Activated CD4-positive, alpha-beta T cell treated with anti-CD3 and anti-CD28 coated beads, Interleukin-2, amount 10 ng/mL, durations not matched to agents 24 days and 14 days (primary cell): ENCODE measurements at regions not wholly inside any gene's neighbourhood (a gene's known extent, or its start where the extent isn't known, plus 50 kb on each side); places are given as distances from the start of the nearest gene placed in this dataset.
"Not testable (repeated sequence)": the region's sequence is repeated elsewhere in the genome, so short reads cannot be mapped to it uniquely, and the experiment has no call there.

Experiments used
- DNase-seq: peaks from one replicate; pipeline ENCODE4 v3.0.0; 2022
- H3K27ac Mint-ChIP-seq: one replicate; pipeline ENCODE4 v1.8.0; 2022; ENCODE audit warnings: mild to moderate bottlenecking, mixed read lengths
- H3K27me3 Mint-ChIP-seq: one replicate; pipeline ENCODE4 v1.8.0; 2022; ENCODE audit warnings: mixed read lengths
- H3K36me3 Mint-ChIP-seq: one replicate; pipeline ENCODE4 v1.8.0; 2022; ENCODE audit warnings: low read depth, mild to moderate bottlenecking, mixed read lengths
- H3K4me1 Mint-ChIP-seq: one replicate; pipeline ENCODE4 v1.8.0; 2021; ENCODE audit warnings: mixed read lengths
- H3K4me3 Mint-ChIP-seq: one replicate; pipeline ENCODE4 v1.8.0; 2022; ENCODE audit warnings: mild to moderate bottlenecking, moderate library complexity, mixed read lengths
- H3K9me3 Mint-ChIP-seq: one replicate; pipeline ENCODE4 v1.8.0; 2021; ENCODE audit warnings: mixed read lengths
- intact Hi-C: fragments of 100-400 bp; cut with micrococcal nuclease; formaldehyde crosslinking; loops from one replicate; pipeline ENCODE4 v1.15.1; 2023

DNA sequence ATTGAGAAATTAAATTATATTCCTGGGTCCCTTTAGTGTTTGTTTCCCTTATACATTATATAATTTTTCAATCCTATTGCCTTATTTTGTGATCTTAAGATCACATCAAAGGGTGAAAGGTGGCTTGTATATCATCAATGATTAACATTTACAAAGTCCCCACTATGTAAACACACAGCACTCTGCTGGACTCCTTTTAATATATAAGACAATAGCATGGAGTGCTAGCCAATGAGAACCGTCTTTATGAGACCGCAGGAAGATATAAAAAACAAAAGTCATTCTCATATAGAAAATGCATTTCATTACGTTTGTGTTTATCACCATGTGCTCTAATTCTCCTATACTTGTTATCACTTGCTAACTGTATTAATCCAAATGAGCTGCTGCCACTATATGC lies 108.5 kb downstream of the HOXA1 start:
- H3K36me3 Mint-ChIP-seq, result no peaks in the 10 kb centered on the region
- intact Hi-C loops, result no loop called here
- H3K4me3 Mint-ChIP-seq, result no peak overlapping the region
- H3K27ac Mint-ChIP-seq, result no peak overlapping the region
- no peaks in the 10 kb centered on the region for H3K4me1 Mint-ChIP-seq
- H3K9me3 Mint-ChIP-seq, result no peaks in the 10 kb centered on the region
- H3K27me3 Mint-ChIP-seq, result no peaks in the 10 kb centered on the region
- DNase-seq, result no peak

DNA sequence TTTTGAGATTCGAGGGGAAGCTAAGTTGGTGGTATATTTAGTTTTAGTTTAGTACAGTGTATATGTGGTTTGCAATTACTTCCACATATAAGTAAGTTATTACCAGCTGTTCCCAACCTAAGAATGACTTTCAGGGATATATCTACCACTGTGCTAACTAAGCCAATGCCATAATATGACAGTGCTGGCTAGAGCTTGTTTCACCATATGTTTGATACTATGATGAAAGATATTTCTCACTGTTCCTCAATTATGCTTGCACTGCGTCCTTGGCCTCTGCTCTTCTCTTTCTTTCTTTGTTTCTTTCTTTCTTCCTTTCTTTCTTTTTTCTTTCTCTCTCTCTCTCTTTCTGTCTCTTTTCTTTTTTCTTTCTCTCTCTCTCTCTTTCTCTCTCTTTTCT lies 113.8 kb upstream of the SKAP2 start:
- H3K27ac Mint-ChIP-seq, result no peak overlapping the region
- H3K4me1 Mint-ChIP-seq, result no peaks in the 10 kb centered on the region
- no peaks in the 10 kb centered on the region for H3K36me3 Mint-ChIP-seq

DNA sequence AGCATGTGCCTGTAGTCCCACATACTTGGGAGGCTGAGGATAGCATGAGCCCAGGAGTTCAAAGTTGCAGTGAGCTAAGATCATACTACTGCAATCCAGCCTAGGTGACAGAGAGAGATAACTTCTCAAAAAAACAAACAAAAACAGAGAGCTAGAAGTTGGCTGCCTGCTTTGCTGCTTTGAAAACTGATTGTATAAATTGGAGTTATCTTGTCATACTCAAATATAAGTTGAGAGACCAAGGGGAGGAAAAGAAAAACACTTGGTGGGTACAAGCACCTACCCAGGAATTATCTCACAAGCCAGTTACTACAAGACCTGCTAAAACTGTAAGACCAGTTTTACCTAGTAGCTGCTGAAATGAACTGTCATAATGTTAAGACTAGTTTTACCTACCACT lies 112.5 kb upstream of the SKAP2 start:
- no peak for DNase-seq
- Mint-ChIP-seq H3K27ac (no peak overlapping the region), H3K4me1 (no peaks in the 10 kb centered on the region), H3K4me3 (no peak overlapping the region), H3K9me3 (peaks cover 4% of the 10 kb centered on the region), H3K36me3 (no peaks in the 10 kb centered on the region), H3K27me3 (peaks cover 5% of the 10 kb centered on the region)
- intact Hi-C loops, result no loop called here

More for the DNA sequence above, 113.8 kb upstream of the SKAP2 start:
- no peak for DNase-seq
- no peaks in the 10 kb centered on the region for H3K9me3 Mint-ChIP-seq
- no peak overlapping the region for H3K4me3 Mint-ChIP-seq
- intact Hi-C loops, result no loop called here
- H3K27me3 Mint-ChIP-seq, result peaks cover 5% of the 10 kb centered on the region

DNA sequence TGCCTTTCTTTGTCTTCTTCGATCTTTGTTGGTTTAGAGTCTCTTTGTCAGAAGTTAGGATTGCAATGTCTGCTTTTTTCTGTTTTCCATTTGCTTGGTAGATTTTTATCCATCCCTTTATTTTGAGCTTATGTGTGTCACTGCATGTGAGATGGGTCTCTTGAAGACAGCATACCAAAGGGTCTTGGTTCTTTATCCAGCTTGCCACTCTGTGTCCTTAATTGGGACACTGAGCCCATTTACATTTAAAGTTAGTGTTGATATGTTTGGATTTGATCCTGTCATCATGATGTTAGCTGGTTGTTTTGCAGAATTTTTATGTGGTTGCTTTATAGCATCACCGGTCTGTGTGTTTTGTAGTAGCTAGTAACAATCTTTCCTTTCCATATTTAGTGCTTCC lies 107.5 kb upstream of the SKAP2 start:
- not testable (repeated sequence) for H3K9me3 Mint-ChIP-seq

DNA sequence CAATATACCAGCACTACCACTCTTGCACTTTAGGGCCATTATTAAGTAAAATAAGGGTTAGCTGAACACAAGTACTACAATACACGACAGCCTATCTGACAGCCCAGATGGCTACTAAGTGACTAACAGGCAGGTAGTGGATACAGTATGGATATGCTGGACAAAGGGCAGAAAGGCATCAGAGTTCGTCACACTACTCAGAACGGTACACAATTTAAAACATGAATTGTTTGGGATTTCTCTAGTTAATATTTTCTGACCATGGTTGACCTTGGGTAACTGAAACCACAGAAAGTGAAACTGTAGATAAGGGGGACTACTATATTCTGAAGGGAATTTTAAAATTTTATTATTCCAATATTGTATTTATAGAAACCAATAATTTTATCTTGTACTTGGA lies 101.3 kb upstream of the SKAP2 start:
- intact Hi-C loops, result no loop called here
- DNase-seq, result no peak
- H3K9me3 Mint-ChIP-seq, result no peaks in the 10 kb centered on the region
- no peak overlapping the region for H3K4me3 Mint-ChIP-seq
- no peak overlapping the region for H3K27ac Mint-ChIP-seq
- H3K4me1 Mint-ChIP-seq, result no peaks in the 10 kb centered on the region
- H3K36me3 Mint-ChIP-seq, result no peaks in the 10 kb centered on the region
- peaks cover 2% of the 10 kb centered on the region for H3K27me3 Mint-ChIP-seq

More for the DNA sequence above, 107.5 kb upstream of the SKAP2 start:
- DNase-seq, H3K4me1 Mint-ChIP-seq, H3K27me3 Mint-ChIP-seq, intact Hi-C loops, H3K36me3 Mint-ChIP-seq, H3K4me3 Mint-ChIP-seq, H3K27ac Mint-ChIP-seq: not testable (repeated sequence)

DNA sequence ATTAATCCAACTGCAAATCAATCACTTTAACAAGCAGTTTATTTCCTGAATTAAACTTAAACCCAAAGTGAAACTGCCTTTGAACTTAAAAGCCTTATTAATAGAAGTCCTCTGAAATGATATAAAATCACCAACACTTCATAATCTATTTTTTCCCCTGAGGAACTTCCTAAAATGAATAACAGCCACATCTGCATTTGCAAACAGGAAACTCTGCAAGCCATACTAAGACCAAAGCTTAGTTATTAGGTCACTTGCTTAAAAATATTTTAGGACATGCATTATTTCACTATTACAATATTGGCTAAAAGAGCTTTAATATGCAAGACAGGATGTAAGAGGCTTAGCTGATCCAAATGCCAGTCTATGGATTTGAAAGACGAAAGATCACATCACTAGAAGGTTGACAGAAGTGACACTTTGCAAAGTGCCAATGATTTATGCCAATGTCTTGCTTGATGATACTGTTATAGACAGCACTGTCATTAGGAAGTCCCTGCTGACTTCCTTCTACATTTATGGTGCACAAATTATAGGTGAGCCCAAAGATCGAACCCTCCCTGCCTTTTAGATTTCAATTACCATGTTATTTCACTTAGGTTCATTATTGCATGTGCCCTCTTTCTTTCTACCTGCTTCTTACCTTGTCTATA lies 99.9 kb upstream of the SKAP2 start:
- no peak for DNase-seq
- H3K9me3 Mint-ChIP-seq, result no peaks in the 10 kb centered on the region

DNA sequence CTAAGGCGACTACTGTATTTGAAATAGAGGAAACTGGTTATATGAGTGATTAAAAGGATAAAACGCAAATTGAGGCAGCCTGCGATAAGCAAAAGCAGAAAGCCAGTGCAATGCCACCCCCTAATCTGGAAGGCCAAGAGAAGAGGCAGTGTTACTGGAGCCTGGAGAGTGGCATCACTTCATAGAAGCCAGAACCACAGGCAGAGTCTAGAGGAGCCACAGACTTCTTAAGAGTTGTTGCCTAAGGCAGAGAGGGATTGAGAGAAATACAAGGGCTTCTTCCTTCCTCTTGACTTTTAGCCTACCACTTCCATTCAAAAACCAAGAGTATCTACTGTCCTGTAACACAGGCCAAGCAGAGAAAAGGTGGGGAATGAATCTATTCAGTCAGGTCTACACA lies 94.9 kb upstream of the SKAP2 start:
- no peaks in the 10 kb centered on the region for H3K36me3 Mint-ChIP-seq
- H3K9me3 Mint-ChIP-seq, result no peaks in the 10 kb centered on the region
- no peak overlapping the region for H3K27ac Mint-ChIP-seq
- intact Hi-C loops, result no loop called here
- H3K4me1 Mint-ChIP-seq, result no peaks in the 10 kb centered on the region
- H3K4me3 Mint-ChIP-seq, result no peak overlapping the region
- no peak for DNase-seq
- peaks cover 3% of the 10 kb centered on the region for H3K27me3 Mint-ChIP-seq

More for the DNA sequence above, 99.9 kb upstream of the SKAP2 start:
- Mint-ChIP-seq H3K27me3 (peaks cover 3% of the 10 kb centered on the region), H3K36me3 (no peaks in the 10 kb centered on the region), H3K27ac (no peak overlapping the region), H3K4me3 (no peak overlapping the region), H3K4me1 (no peaks in the 10 kb centered on the region)
- intact Hi-C loops, result no loop called here

DNA sequence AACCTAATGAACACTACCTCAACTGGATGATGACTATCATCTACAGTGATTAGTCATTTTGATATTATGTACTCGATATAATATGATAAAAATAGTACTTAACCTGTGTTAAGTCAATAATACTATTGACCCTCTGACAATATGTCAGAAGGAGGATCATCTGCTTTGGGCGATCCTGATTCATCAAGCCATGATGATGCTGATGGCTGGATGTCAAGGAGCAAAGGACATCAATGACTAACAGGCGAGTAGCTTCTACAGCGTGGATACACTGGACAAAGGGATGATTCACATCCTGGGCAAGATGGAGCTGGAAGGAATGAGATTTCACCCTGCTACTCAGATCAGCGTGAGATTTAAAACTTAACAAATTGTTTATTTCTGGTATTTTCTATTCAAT lies 94.4 kb upstream of the SKAP2 start:
- H3K9me3 Mint-ChIP-seq, result no peaks in the 10 kb centered on the region
- H3K36me3 Mint-ChIP-seq, result no peaks in the 10 kb centered on the region
- DNase-seq, result no peak
- peaks cover 3% of the 10 kb centered on the region for H3K27me3 Mint-ChIP-seq
- no peaks in the 10 kb centered on the region for H3K4me1 Mint-ChIP-seq
- no peak overlapping the region for H3K27ac Mint-ChIP-seq
- H3K4me3 Mint-ChIP-seq, result no peak overlapping the region
- intact Hi-C loops, result no loop called here

DNA sequence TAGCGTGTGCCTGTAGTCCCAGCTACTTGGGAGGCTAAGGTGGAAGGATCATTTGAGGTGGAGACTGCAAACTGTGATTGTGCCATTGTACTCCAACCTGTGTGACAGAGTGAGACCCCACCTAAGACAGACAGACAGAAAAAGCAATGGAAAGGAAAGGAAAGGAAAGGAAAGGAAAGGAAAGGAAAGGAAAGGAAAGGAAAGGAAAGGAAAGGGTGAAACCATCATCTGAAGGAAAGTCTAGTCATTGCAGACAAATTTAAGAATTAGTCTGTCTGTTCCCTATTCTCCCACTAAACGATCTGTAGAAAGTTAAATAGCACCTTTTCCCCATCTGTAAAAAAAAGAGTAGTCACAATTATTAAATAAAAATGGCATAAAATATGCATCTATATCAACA lies 91.1 kb upstream of the SKAP2 start:
- no peak overlapping the region for H3K4me3 Mint-ChIP-seq
- H3K27me3 Mint-ChIP-seq, result peaks cover 4% of the 10 kb centered on the region
- H3K27ac Mint-ChIP-seq, result no peak overlapping the region
- no peaks in the 10 kb centered on the region for H3K36me3 Mint-ChIP-seq
- no peak for DNase-seq
- intact Hi-C loops, result no loop called here
- no peaks in the 10 kb centered on the region for H3K9me3 Mint-ChIP-seq
- H3K4me1 Mint-ChIP-seq, result no peaks in the 10 kb centered on the region

DNA sequence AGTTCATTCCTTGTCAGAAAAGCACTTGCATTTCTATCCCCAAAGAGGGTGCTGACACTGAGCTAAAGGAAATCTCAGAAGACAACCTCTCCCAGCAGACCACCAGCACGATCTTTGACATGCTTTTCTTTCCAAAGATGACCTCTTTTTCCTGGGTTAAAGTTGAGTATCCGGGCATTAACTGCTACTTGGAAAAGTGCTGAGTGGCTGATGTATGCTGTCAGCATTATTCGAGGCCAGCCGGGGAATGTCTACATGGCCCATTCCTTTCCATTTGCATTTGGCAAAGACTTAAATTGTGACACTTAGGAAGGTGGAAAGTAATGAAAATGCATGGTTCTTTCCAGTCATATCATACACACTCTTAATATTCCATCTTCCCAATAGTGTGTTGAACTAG lies 90.6 kb upstream of the SKAP2 start:
- DNase-seq, result no peak
- H3K27ac Mint-ChIP-seq, result no peak overlapping the region
- H3K4me1 Mint-ChIP-seq, result no peaks in the 10 kb centered on the region
- H3K9me3 Mint-ChIP-seq, result no peaks in the 10 kb centered on the region
- intact Hi-C loops, result no loop called here
- H3K27me3 Mint-ChIP-seq, result peaks cover 4% of the 10 kb centered on the region
- no peak overlapping the region for H3K4me3 Mint-ChIP-seq
- no peaks in the 10 kb centered on the region for H3K36me3 Mint-ChIP-seq

DNA sequence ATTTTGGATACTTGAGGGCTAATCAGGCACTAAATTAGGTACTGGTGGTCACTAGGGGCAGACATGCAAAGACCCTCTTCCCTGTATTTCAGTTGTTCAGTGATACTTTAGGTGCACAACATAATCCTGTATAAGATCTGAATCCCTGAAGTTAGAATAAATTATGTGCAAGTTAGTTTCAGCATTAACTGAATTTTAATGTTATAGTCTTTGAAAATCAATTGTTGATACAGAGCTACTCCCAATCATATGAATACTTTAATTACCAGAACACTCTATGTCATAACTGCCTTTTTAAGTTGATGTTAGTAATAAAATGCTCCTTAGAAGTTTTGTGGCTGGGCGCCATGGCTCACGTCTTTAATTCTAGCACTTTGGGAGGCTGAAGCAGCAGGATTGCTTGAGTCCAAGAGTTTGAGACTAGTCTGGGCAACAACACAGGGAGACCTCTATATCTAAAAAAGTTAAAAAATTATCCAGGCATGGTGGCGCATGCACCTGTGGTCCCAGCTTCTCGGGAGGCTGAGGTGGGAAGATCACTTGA lies 87.1 kb upstream of the SKAP2 start:
- intact Hi-C loops, result no loop called here
- DNase-seq, result no peak

DNA sequence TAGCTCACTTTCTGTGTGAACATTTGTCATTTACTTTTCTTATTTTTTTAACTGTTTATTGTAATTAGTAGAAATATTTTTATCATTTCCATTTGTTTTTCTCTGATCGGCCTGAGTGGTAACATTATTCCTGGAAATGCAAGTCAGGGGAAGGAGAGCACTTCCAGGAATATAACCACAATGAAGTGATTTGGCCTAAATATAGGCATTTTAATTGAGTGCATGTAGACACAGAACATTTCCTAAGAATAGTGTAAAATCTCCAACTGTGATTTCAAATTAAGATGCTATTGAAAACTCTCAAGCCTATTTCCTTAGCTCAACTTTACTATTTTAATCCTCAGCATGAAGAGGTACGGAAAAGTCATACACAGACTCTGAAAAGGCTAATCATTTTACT lies 86.5 kb upstream of the SKAP2 start:
- Mint-ChIP-seq H3K27ac (no peak overlapping the region), H3K9me3 (no peaks in the 10 kb centered on the region), H3K27me3 (peaks cover 8% of the 10 kb centered on the region), H3K36me3 (no peaks in the 10 kb centered on the region), H3K4me1 (no peaks in the 10 kb centered on the region), H3K4me3 (no peak overlapping the region)
- intact Hi-C loops, result no loop called here
- DNase-seq, result no peak

More for the DNA sequence above, 87.1 kb upstream of the SKAP2 start:
- no peaks in the 10 kb centered on the region for H3K9me3 Mint-ChIP-seq
- no peak overlapping the region for H3K4me3 Mint-ChIP-seq
- peaks cover 7% of the 10 kb centered on the region for H3K27me3 Mint-ChIP-seq
- H3K36me3 Mint-ChIP-seq, result no peaks in the 10 kb centered on the region
- H3K27ac Mint-ChIP-seq, result no peak overlapping the region
- H3K4me1 Mint-ChIP-seq, result no peaks in the 10 kb centered on the region

DNA sequence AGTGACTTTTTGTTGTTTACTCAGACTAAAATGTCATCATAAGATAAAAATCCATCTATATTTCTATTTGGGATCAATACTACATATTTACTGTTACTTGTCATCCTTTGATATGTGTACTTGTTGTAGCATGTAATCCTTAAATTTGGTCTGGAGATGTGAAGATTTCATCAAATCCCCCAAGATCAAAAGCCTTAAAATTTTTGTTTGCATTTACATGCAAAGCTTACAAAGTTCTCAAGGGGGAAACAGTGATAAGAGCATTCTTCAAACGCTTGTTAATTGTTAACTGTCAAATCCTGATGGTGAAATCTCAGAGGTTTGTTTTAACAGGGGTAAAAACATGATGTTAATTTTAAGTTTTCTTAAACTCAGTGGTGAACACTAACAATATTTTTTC lies 84.9 kb upstream of the SKAP2 start:
- Mint-ChIP-seq H3K4me1 (no peaks in the 10 kb centered on the region), H3K27ac (no peak overlapping the region), H3K4me3 (no peak overlapping the region), H3K9me3 (no peaks in the 10 kb centered on the region), H3K36me3 (no peaks in the 10 kb centered on the region), H3K27me3 (peaks cover 13% of the 10 kb centered on the region)
- no peak for DNase-seq
- intact Hi-C loops, result no loop called here

DNA sequence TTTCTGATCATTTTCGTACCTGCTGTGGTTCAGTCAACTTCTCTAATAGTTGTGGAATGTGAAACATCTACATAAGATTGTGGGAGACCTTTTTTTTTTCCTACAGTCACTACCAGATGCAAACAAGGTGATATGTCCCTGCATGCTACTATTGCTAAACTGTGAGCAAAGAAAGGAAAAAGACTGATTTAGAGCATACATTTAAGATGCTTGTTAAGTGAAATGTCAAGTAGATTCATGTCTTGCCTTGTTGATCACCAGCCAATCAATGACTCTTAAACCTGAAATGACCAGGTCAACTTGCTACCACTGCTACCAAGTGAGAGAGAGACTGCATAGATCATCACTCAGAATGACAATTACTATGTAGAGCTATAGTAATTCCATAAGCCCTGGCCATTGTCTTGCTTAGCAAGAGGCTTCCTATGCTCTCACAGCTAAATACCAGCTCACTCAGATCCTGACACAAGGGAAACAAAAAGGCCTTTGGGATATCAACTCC lies 84.3 kb upstream of the SKAP2 start:
- Mint-ChIP-seq H3K27ac (no peak overlapping the region), H3K36me3 (no peaks in the 10 kb centered on the region), H3K9me3 (no peaks in the 10 kb centered on the region), H3K4me1 (no peaks in the 10 kb centered on the region), H3K27me3 (peaks cover 13% of the 10 kb centered on the region), H3K4me3 (no peak overlapping the region)
- no peak for DNase-seq
- intact Hi-C loops, result no loop called here
